PC-3 (cell line): ENCODE measurements at regions not wholly inside any gene's neighbourhood (a gene's known extent, or its start where the extent isn't known, plus 50 kb on each side); places are given as distances from the start of the nearest gene placed in this dataset.

ENCODE experiments used
- EZH2 ChIP-seq: fragments of 300-600 bp; sonication (generic); IDR thresholded peaks from one replicate; pipeline ENCODE4 v1.6.1; 2017; ENCODE audit warnings: antibody characterized with exemption, mild to moderate bottlenecking, low read length; ENCODE audit not compliant: unreplicated experiment
- TF ChIP-seq, protein P1 (sequence below): fragments of 300-600 bp; sonication (generic); conservative IDR thresholded peaks from 2 replicates; pipeline ENCODE4 v1.5.1; 2017; ENCODE audit warnings: antibody characterized with exemption, low read depth, mild to moderate bottlenecking, low read length

DNA sequence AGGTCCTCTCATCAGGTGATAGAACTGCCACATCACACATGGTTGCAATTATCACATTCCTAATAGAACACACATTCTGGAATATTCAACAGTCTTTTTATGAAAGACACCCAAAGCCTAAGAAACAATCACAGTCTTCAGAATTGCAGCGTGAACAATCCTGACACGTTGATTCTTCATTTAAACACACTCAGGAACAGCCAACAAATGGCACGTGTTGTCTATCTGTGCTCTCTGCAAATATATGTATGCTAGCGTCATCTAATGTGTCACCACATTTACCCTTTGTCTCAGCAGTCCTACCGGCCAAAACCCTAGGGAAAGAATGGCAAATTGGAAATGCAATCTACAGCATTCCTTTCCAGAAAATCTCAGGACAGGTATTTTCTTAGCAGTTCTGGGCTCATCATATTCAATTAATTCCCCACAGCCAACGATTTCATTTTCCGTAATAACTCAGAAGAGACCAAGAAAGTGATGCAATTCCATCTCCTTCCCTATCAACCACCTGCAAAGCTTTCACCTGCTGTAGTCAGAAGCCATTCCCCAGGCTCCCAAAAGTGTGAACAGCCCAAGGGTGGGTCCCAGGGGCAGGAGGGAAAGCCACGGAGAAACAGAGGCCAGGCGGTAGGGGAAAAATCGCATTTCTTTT is 280.3 kb upstream of the JARID2 start:
- TF ChIP-seq, protein P1, sequence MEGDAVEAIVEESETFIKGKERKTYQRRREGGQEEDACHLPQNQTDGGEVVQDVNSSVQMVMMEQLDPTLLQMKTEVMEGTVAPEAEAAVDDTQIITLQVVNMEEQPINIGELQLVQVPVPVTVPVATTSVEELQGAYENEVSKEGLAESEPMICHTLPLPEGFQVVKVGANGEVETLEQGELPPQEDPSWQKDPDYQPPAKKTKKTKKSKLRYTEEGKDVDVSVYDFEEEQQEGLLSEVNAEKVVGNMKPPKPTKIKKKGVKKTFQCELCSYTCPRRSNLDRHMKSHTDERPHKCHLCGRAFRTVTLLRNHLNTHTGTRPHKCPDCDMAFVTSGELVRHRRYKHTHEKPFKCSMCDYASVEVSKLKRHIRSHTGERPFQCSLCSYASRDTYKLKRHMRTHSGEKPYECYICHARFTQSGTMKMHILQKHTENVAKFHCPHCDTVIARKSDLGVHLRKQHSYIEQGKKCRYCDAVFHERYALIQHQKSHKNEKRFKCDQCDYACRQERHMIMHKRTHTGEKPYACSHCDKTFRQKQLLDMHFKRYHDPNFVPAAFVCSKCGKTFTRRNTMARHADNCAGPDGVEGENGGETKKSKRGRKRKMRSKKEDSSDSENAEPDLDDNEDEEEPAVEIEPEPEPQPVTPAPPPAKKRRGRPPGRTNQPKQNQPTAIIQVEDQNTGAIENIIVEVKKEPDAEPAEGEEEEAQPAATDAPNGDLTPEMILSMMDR: no peak
- TF ChIP-seq EZH2: no peak
